Renal cortex interstitium (tissue), 11 donors: ENCODE measurements at regions not wholly inside any gene's neighbourhood (a gene's known extent, or its start where the extent isn't known, plus 50 kb on each side); places are given as distances from the start of the nearest gene placed in this dataset.
A peak's percentile ranks its signal among the peaks of the same experiment; 100 is the strongest.
"Not testable (repeated sequence)": the region's sequence is repeated elsewhere in the genome, so short reads cannot be mapped to it uniquely, and the experiment has no call there.

ENCODE experiments used
- DNase-seq, 11 donors: peaks; one replicate each; pipeline ENCODE4 v3.0.0-alpha.2; 2013; ENCODE audit warnings: low read depth in 9 of 11, low spot score in 4 of 11; ENCODE audit errors: extremely low read depth in 1 of 11

DNA sequence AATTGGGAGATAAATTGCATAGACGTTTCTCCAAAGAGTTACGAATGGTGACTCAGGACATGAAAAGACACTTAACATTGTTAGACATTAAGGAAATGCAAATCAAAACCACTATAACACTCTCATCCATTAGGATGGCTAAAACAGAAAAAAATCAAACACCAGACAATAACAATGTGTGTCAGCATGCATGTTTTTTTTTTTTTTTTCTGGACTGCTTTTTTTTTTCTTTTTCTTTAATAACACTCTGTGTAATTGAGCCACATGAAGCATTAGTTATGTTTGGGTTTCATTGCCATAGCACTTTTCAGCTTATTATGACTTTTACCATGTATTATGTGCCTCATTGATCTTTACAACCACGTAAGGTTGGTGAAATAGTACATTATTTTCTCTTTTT, 95.0 kb downstream of the NFKBIZ start:
- no peak for DNase-seq

DNA sequence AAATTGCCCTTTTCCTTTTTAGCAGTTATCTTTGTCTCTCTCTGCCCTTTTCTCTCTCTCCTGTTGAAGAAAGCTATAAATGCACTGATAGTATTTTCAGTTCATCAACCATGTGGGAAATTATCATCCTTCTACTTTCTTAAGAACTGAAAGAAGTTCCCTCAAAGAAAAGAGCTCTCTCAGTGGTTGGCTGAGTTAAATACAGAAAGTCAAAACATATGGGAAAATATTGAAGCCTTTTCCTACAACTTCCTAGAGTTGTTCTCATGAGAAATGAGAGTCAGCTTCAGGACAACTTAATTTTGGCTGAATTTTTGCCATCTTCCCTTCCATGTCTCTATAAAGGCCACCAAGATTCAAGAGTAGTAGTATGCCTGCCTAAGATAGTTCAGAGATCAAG, 96.7 kb downstream of the NFKBIZ start:
- DNase-seq, result no peak

DNA sequence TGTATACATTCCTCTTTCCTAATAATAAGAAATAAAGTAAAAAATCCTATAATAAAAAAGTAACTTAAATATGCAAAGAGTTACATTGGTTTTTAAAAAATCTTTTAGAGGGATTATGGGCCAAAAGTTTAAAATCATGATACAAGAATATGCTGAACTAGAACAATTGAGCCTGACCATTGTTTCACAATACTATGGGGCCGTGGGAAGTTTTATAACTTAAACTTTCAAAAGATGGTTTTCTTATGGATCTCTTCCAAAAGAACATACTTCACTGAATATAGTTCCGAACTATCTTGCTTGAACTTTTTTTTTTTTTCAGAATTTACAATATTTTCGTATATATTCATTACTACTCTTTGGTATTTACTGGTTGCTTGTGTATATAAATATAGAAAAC, 97.6 kb downstream of the NFKBIZ start:
- no peak for DNase-seq

DNA sequence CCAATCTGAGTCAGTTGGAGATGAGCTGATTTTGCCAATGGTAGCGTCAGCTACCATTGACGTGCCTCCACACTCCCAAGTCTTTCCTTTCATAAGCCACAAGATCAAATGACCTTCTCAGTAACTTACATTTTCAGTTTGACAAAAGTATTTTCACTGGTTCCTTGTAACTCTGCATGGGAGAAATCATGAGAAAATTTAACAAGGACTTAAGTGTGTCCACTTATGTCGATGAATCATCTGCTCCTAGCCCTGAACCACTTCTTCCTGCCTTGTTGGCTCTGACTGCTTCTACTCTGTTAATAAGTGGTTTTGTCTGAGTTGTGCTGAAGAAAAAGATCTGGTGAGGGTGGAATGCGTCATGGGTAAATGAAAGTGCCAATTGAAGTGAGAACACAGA, 101.2 kb downstream of the NFKBIZ start:
- DNase-seq, result no peak

DNA sequence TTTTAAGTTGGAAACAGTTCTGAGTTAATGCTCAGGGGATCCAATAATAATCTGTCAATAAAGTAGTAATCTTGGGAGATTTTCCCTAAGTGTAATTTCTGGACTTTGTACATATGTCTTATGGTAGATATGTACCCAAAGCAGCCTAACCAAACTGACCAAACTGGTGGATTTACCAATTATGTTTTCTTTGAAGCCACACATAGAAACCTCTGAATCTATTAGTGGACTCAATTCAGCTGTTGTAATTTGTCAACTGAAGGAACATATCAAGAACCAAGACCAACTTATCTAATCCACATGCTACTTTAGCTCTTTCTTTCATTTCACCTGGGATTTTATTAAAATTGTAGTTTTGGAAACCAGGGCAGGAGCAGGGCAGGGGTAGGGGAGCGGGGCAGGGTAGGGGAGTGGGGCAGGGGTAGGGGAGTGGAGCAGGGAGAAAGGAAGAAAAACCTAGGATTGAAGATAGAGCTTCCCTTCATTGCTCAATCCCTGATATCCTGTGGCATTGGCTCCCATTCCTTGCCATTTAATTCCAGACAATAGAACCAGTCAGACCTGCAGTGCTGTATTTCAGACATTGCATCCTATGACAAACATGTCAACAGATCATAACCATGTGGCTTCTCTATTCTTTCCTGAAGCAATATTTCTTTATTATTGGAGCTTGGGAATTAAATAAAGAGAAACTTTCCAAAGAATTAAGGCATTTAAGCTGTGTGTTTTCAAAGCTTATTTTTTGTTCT, 101.8 kb downstream of the NFKBIZ start:
- no peak for DNase-seq

DNA sequence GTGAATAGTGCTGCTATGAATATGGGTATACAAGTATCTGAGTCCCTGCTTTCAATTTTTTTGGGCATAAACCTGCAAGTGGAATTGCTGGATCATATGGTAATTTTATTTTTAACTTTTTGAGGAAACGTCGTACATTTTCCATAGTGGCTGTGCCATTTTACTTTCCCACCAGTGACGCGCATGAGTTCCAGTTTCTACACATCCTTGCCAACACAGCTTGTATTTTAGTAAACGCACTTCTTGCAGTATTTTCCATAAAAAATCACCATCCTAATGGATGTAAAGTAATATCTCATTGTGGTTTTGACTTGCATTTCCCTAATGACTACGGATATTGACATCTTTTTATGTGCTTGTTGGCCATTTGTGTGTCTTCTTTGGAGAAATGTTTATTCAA, 105.0 kb downstream of the NFKBIZ start:
- DNase-seq, result no peak

DNA sequence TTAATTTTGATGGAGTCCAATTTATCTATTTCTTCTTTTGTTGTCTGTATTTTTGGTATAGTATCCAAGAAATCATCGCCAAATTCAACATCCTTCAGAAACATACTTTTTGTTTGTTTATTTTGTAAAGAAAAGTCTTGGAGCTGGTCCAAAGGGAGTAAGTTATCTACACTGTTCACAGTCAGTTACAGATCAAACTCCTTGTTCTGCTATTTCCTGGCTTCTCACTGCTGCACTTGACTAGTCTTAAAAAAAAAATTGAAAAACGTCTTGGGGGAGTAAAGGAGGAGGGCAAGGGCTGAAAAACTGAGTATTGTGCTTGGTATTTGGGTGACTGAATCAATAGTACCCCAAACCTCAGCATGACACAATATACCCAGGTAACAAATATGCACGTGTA, 105.6 kb downstream of the NFKBIZ start:
- peak in 1 of 11 donors; percentile 22 for DNase-seq

DNA sequence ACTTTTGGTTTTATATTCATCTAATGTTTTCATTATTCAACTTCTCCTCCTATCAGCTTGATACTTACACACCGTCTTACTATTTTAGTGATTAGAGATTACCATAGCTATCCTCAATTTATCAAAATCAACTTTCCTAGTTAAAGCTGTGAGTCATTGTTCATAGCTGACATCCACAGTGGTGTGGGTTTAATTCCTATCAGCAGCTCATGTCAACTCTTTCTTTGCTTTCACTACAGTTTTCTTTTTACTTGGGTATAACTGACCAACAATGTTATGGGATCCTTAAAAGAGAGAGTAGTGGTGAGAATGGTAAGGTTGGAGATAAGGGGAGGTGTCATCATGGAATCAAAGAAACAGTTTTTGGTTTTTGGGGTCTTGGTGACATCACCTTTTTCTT, 112.7 kb downstream of the NFKBIZ start:
- DNase-seq, result no peak

DNA sequence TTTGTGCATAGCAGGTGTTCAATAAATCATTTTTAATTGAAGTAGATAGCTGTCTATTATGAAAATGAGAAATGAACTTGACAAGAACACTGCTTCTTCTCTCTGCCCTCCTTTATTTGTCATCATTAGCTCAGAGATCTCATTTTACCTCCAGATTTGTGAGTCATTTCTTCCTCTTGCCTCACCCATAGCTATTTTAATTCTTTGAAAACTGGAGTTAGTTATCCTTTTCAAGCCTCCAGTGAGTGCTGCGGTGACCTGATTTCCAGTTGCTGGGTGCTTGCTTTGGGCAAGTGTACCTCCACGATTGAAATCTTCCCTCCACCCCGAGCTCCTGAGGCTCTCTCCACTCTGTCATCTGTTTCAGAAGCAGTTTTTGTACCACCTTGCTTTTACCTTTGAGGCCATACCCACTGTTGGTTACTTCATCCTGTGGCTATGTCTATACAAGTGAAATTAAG, 114.6 kb downstream of the NFKBIZ start:
- DNase-seq, result no peak

DNA sequence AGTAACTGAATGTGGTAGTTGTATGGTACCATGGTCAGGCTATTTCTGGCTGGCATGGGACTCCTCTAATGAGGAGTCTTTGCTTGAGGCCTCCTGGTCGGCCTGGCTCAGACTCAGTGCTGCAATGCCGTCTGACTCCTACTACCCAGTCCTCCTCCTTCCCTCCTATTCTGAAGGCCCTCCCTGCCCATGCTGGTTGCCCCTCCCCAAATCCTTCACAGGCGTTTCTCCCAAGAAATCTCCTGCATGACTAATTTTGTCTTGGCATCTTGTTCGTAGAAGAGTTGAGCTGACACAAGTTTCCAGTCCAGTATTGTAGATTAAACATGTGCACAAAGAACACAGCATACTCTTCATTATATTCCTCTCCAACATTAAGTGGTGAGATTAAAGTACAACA, 115.5 kb downstream of the NFKBIZ start:
- no peak for DNase-seq

DNA sequence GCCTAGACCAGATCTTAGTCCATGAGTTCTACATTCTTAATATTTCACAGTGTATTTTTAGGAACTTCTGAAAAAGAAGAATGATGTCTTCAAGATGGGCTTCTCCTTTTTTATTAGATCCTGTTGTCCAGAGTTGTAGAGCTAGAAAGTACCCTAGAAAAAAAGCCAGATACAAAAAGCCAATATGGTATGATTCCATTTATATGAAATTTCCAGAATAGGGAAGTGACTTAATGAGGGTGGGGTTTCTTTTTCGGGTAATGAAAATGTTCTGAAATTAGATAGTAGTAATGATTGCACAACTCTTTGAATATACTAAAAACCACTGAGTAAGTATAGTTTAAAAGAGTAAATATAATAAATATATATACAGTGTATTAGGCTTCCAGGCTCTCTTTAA, 116.9 kb downstream of the NFKBIZ start:
- no peak for DNase-seq

DNA sequence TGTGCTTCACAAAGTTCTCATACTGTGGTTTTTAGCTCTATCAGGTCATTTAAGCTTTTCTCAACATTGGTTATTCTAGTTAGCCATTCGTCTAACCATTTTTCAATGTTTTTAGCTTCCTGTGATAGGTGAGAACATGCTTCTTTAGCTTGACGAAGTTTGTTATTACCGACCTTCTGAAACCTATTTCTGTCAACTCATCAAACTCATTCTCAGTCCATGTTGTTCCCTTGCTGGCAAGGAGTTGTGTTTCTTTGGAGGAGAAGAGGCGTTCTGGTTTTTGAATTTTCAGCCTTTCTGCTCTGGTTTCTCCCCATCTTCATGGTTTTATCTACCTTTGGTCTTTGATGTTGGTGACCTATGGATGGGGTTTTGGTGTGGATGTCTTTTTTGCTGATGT, 120.9 kb downstream of the NFKBIZ start:
- no peak for DNase-seq

DNA sequence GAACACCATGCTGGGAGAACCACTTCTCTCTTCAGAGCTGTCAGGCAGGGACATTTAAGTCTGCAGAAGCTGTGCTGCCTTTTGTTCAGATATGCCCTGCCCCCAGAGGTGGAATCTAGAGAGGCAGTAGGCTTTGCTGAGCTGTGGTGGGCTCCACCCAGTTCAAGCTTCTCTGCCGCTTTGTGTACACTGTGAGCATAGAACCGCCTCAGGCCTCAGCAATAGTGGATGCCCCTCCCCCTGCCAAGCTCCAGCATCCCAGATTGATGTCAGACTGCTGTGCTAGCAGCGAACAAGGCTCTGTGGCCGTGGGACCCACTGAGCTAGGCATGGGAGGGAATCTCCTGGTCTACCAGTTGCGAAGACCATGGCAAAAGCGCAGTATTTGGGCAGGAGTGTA, 121.6 kb downstream of the NFKBIZ start:
- no peak for DNase-seq

DNA sequence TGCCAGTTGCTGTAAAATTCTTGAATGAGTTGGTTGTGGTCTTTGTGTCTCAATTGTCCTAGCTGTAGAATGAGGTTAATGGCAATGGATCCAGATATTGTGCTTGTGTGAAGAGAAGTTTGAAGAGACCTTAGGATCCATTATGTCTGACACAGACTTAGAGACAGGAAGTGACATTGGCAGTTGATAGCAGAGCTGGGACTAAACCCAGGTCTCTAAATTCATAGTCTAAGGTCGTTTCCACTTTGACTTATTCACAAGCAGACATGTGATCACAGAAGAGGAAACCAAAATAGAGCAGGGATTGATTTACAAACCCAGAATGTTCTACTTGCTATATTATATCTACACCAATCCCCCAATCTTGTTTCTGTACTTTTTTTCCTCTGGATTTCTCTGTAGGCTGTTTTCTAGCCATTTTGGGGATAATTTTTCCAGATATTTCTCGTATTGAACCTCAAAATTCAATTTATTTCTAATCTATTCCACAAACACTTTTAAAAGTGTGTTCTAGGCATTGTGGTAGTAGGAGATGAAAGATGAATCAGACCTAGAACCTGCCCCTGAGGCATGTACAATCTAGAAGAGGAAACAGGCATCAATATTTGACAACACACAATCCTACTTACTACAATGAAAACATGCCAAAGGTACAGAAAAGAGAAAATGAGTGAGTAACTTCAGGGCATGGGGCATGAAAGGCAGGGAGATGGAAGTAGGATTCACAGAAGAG, 123.3 kb downstream of the NFKBIZ start:
- DNase-seq, result no peak

DNA sequence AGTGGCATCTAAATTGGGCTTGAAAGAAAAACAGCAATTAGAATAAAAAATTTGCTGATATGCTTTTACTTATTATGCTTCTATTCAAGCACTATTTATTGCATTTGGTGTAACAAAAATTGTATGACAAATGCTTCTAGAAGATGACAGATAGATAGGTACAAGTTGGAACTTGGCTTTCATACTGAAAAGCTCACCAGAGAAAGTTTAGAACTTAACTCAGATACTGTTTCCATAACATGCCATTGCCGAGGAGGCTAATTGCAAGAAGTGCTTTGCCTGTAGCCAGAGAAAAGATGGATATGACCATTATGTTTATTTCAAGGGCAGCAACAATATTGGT, 123.8 kb downstream of the NFKBIZ start:
- no peak for DNase-seq

DNA sequence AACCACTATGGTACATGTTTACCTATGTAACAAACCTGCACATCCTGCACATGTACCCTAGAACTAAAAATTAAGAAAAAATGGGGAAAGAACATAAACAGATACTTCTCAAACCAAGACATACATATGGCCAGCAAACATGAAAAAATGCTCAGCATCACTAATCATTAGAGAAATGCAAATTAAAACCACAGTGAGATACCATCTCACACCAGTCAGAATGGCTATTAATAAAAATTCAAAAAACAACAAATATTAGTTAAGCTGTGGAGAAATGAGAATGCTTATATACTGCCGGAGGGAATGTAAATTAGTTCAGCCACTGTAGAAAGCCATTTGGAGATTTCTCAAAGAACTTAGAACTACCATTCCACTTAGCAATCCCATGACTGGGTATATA, 126.1 kb downstream of the NFKBIZ start:
- not testable (repeated sequence) for DNase-seq

DNA sequence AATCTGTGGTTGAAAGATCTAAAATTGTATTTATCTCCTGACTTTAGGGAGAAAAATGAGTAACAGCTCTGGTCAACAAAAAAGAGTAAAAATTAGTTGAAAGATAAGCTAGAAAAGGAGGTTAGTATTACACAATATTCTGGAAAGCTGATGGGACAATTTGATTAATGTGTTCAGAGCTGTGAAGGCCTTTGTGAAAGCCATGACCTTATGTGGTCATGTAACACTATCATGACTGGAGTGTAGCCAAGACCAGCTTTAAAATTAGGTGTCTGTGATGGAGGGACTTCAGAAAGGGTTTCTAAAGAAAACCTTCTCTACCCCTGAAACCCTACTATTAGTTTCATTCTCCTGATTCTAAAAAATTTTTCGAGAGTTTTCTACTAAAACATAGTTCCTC, 127.2 kb downstream of the NFKBIZ start:
- no peak for DNase-seq

DNA sequence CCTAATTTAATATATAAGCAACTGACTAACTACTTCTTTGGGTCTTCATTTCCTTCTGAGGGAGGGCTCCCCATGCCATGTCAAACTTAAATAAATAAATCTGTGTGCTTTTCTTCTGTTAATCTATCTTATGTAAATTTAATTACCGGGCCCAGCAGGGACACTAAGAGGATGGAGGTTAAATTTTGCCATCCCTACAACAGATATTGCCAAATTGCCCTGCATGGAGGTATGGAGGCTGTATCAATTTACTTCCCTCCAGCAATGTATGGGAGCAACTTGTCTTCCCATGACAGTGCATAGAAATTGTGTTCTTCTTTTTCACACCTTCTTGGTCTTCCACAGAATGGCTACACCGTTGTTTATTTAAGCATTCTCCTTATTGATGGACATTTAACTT, 129.0 kb downstream of the NFKBIZ start:
- no peak for DNase-seq

DNA sequence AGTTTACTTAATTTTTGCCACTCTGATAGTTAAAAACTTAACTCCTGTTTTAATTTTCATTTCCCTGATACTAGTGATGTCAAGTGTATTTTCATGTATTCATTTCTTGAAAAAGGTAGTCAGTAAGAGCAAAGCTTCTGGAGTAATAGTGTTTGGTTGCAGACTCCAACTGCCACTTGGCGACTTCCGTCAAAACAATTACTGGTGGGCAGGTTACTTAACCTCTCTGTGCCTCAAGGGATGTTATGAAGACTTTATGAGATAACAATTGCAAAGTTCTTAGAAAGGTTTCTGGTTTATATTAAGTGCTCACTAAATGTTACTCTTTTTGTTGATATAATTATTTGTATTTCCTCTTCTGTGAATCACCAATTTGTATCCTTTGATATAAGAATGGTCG, 129.7 kb downstream of the NFKBIZ start:
- no peak for DNase-seq

DNA sequence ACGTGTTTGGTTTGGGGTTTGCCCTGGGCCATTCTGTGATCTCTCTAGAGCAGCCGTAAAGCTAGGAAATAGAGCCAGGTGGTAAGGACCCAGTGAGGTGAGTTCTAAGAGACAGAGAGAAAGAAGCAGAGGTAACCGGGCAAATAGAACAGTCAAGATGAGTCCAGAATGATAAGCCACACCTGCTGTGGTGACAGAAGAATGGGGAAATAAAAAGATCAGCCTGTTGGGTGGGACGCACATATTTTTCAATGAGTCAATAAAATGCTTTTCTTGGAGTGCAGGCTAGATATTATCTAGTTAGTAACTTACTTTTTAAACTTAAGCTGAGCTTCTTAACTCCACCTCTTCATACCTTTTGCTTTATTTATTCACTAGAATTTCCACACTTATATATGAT, 135.0 kb downstream of the NFKBIZ start:
- no peak for DNase-seq

DNA sequence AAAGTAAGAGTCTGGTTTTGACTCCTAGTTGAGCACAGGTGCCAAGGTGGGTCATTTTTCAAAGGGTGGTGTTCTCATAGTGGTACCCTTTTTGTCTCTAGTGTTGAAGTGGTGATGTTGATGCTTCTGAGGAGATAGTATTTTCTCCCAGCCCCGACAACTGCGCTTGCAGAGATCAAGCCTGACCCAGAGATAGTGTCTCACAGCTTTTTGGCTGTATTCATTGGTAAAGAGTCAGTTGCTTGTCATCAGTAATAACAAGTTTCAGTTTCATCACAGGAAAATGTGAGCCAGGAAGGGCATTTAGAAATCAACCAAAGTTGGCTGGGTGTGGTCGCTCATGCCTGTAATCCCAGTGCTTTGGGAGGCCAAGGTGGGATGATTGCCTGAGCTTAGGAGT, 139.3 kb downstream of the NFKBIZ start:
- no peak for DNase-seq
